ENCODE measurements at regions not wholly inside any gene's neighbourhood (a gene's known extent, or its start where the extent isn't known, plus 50 kb on each side); places are given as distances from the start of the nearest gene placed in this dataset.

GRCh38 chr1:70707214-70707613 lies 296.1 kb downstream of the CTH start:
- Histone ChIP-seq H3K27me3 (replicated peaks in 1 of 4; ENCODE audit: control extremely low read depth in 1 of 4, control insufficient read depth in 3 of 4, insufficient read depth in 4 of 4, low read length in 3 of 4) (no peaks in the 10 kb centered on the region), H3K4me2 (replicated peaks; ENCODE audit: low read depth, low read length, poor library complexity, severe bottlenecking) (no peak overlapping the region), H3K36me3 (replicated peaks in 1 of 2; ENCODE audit: control extremely low read depth in 1 of 2, control insufficient read depth in 1 of 2, extremely low read depth in 1 of 2, insufficient read depth in 2 of 2, low read length in 1 of 2) (no peaks in the 10 kb centered on the region), H4K20me1 (ENCODE audit: control insufficient read depth, insufficient read depth, low read length, poor library complexity, severe bottlenecking) (no peaks in the 10 kb centered on the region), H2AFZ (ENCODE audit: insufficient read depth, low read depth, low read length, poor library complexity, severe bottlenecking) (no peak overlapping the region), H3K9ac (ENCODE audit: low read length) (no peak overlapping the region), H3K9me3 (ENCODE audit: control extremely low read depth in 1 of 3, control insufficient read depth in 2 of 3, insufficient read depth in 1 of 3, low read length in 2 of 3) (peaks cover 0 to 8% (median 0%) of the 10 kb centered on the region in 3 donors), H3K27ac (ENCODE audit: low read length in 2 of 2) (no peak overlapping the region), H3K4me3 (ENCODE audit: control extremely low read depth in 1 of 5, extremely low read depth in 1 of 5, insufficient read depth in 1 of 5, low read depth in 2 of 5, low read length in 4 of 5) (no peak overlapping the region), H3K4me1 (ENCODE audit: control insufficient read depth in 2 of 2, insufficient read depth in 2 of 2, low read length in 2 of 2) (no peaks in the 10 kb centered on the region), H3K79me2 (ENCODE audit: control insufficient read depth, insufficient read depth, low read length) (no peaks in the 10 kb centered on the region)
- ChIA-PET POLR2A (no interaction called here), CTCF (no interaction called here)
- peaks cover 5% of the 10 kb centered on the region for H3K9me3 Mint-ChIP-seq (ENCODE audit: insufficient read depth)
- DNase-seq (no peak), ATAC-seq (ENCODE audit: low read depth) (no peak)
- H3K27me3 Mint-ChIP-seq, result peaks cover 4% of the 10 kb centered on the region
- intact Hi-C loops (cut with micrococcal nuclease), result no loop called here
- H3K4me3 Mint-ChIP-seq, result no peak overlapping the region
- TF ChIP-seq EZH2 (IDR thresholded peaks at IDR 0.05; ENCODE audit: borderline replicate concordance, insufficient read depth, low read depth, low read length, poor library complexity, severe bottlenecking) (no peak), CTCF (IDR thresholded peaks at IDR 0.05) (no peak)
- H3K27ac Mint-ChIP-seq, result no peak overlapping the region
- no peaks in the 10 kb centered on the region for H3K4me1 Mint-ChIP-seq

DNA sequence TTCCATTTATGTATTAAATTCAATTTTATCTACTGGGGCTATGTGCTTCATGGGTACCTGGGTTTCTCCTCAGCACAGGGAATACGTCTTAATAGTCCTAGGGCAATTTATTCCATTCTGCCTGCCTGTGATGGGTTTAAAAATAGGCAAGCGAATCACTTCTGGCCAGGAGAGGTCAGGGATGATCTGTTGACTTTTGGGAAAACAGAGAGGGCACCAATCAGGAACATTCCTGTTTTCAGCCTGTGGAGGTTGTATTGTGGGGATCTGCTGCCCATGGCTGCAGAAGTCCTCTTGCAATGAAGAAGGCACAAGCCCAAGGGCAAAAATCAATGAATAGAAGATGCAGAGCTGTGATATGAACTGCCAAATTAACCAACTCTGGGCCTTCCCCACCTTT lies 303.1 kb downstream of the CTH start:
- H3K36me3 ChIP-seq (replicated peaks in 1 of 2; ENCODE audit: control extremely low read depth in 1 of 2, control insufficient read depth in 1 of 2, extremely low read depth in 1 of 2, insufficient read depth in 2 of 2, low read length in 1 of 2), result no peaks in the 10 kb centered on the region
- ATAC-seq (ENCODE audit: low read depth) (no peak), DNase-seq (no peak)
- no peaks in the 10 kb centered on the region for H3K4me1 ChIP-seq (ENCODE audit: control insufficient read depth in 2 of 2, insufficient read depth in 2 of 2, low read length in 2 of 2)
- no peaks in the 10 kb centered on the region for H3K79me2 ChIP-seq (ENCODE audit: control insufficient read depth, insufficient read depth, low read length)
- Mint-ChIP-seq H3K27me3 (no peaks in the 10 kb centered on the region), H3K9me3 (ENCODE audit: insufficient read depth) (peaks cover 5% of the 10 kb centered on the region), H3K27ac (no peak overlapping the region), H3K4me3 (no peak overlapping the region), H3K4me1 (no peaks in the 10 kb centered on the region)
- intact Hi-C loops (cut with micrococcal nuclease), result no loop called here
- no peaks in the 10 kb centered on the region for H3K9me3 ChIP-seq (ENCODE audit: control extremely low read depth in 1 of 3, control insufficient read depth in 2 of 3, insufficient read depth in 1 of 3, low read length in 2 of 3)
- no peak overlapping the region for H3K9ac ChIP-seq (ENCODE audit: low read length)
- WGBS (ENCODE audit: insufficient coverage), result 74% methylated on average over 2 of the region's 2 CpGs
- TF ChIP-seq EZH2 (IDR thresholded peaks at IDR 0.05; ENCODE audit: borderline replicate concordance, insufficient read depth, low read depth, low read length, poor library complexity, severe bottlenecking), result no peak
- no peak for TF ChIP-seq CTCF (IDR thresholded peaks at IDR 0.05)
- no peak overlapping the region for H3K4me3 ChIP-seq (ENCODE audit: control extremely low read depth in 1 of 5, extremely low read depth in 1 of 5, insufficient read depth in 1 of 5, low read depth in 2 of 5, low read length in 4 of 5)
- H4K20me1 ChIP-seq (ENCODE audit: control insufficient read depth, insufficient read depth, low read length, poor library complexity, severe bottlenecking), result no peaks in the 10 kb centered on the region
- H3K27ac ChIP-seq (ENCODE audit: low read length in 2 of 2), result no peak overlapping the region
- no peak overlapping the region for H3K4me2 ChIP-seq (replicated peaks; ENCODE audit: low read depth, low read length, poor library complexity, severe bottlenecking)
- POLR2A ChIA-PET, result no interaction called here
- CTCF ChIA-PET, result no interaction called here
- no peak overlapping the region for H2AFZ ChIP-seq (ENCODE audit: insufficient read depth, low read depth, low read length, poor library complexity, severe bottlenecking)
- no peaks in the 10 kb centered on the region for H3K27me3 ChIP-seq (replicated peaks in 1 of 4; ENCODE audit: control extremely low read depth in 1 of 4, control insufficient read depth in 3 of 4, insufficient read depth in 4 of 4, low read length in 3 of 4)
